COLO668 (cell line): ENCODE measurements at regions not wholly inside any gene's neighbourhood (a gene's known extent, or its start where the extent isn't known, plus 50 kb on each side); places are given as distances from the start of the nearest gene placed in this dataset.

Source experiments
- DNase-seq: peaks from one replicate; lab custom pipeline; 2025; ENCODE audit not compliant: unreplicated experiment; lab: John Stamatoyannopoulos, UW

- no peak for DNase-seq
Measured at GRCh38 chr6:1545654-1546053, 64.1 kb upstream of the FOXC1 start.

GRCh38 chr6:1547785-1548184, 61.9 kb upstream of the FOXC1 start:
- DNase-seq = no peak

- DNase-seq = no peak
Measured at GRCh38 chr6:1551249-1551648, 58.5 kb upstream of the FOXC1 start.

GRCh38 chr6:1552296-1552761, 57.4 kb upstream of the FOXC1 start:
- DNase-seq = no peak

- no peak for DNase-seq
Measured at GRCh38 chr6:1553562-1554083, 56.1 kb upstream of the FOXC1 start.

GRCh38 chr6:1554141-1554475, 55.6 kb upstream of the FOXC1 start:
- DNase-seq = no peak

GRCh38 chr6:1554476-1555310, 55.0 kb upstream of the FOXC1 start:
- DNase-seq = peak; percentile 46

GRCh38 chr6:1558388-1558787, 51.3 kb upstream of the FOXC1 start:
- no peak for DNase-seq
